IPS-NIHi11 (cell line): ENCODE measurements at regions not wholly inside any gene's neighbourhood (a gene's known extent, or its start where the extent isn't known, plus 50 kb on each side); places are given as distances from the start of the nearest gene placed in this dataset.
"Not testable (repeated sequence)": the region's sequence is repeated elsewhere in the genome, so short reads cannot be mapped to it uniquely, and the experiment has no call there.

Source experiments
- DNase-seq: peaks from one replicate; pipeline ENCODE4 v3.0.0; 2012; ENCODE audit warnings: mixed read lengths, low spot score

DNA sequence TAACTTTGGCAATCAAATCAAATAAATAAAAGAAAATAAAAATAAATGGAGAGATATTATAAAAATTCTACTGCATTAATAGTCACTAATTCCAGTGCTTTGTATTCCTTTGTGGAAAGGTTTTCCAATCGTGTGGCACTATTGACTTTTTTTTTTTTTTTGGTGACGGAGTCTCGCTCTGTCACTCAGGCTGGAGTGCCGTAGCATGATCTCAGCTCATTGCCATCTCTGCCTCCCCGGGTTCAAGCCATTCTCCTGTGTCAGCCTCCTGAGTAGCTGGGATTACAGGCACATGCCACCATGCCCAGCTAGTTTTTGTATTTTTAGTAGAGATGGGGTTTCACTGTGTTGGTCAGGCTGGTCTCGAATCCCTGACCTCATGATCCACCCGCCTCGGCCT lies 122.3 kb downstream of the HS3ST3B1 start:
- DNase-seq, result not testable (repeated sequence)

DNA sequence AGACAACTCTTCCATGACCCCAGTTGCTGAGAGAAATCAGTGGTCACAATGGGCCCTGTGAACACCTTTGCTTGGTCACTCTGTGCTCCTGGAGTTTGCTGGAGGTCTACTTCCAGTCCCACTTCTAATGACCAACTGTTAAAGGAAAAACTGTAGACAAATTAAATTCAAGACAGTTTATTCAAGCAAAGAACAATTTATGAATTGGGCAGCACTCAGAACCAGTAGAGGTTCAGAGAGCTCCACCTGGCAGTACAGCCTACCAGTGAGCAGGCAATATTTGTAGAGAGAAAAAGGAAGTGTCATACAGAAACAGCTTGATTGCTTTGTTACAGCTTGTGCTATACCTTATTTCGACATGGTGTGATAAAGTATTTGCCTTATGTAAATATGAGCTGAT lies 116.5 kb downstream of the HS3ST3B1 start:
- no peak for DNase-seq

DNA sequence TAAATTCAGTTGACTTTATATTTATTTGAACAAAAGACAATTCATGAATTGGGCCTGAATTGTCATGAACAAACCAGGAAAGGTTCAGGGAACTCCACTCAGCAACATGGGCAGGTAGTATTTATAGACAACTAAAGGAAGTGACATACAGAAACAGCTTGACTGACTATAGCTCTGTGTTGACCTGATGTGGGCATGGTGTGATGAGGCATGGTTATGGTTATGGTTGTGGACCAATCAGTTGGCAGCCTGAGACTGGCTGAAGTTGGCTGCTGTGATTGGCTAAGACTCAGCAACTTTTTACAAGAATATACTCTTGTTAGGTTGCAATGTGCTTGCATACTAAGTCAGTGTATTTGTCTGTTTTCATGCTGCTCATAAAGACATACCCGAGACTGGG lies 108.4 kb downstream of the HS3ST3B1 start:
- DNase-seq, result no peak

DNA sequence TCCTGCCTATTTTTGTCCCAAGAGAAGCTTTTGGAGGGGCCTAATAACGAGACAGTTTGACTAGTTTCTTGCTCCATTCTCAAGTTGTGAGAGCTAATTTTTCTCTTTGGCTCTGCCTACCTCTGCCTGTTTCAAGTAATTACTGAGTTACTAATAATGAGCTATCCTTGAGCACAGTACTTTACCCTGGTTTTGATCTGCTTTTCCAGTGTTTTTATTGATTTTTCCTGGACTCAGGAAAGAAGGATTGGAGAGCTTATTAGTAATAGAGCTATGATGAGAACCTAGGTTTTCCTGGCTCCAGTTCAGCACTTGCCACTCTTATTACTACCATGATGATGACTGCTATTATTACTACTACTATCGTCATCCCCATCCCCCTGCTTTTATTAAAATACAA lies 106.7 kb downstream of the HS3ST3B1 start:
- DNase-seq, result no peak

DNA sequence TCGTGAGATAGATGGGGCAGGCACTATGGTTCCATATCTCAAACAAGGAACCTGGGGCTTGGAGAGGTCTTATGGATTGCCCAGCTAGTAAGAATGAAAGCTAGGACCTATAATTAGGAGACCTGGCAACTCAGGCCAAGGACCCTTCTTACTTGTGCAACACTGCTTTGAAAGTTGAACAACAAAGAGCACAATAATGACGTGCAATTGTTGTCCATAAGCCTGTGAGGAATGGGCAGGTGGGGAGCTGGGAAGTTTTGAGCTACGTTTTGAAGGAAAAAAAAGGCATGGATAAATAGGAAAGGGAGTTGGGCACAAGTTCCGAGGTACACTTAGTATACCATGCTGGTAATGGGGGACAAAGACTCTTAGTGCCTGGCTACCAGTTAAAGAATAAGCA lies 104.3 kb downstream of the HS3ST3B1 start:
- DNase-seq, result no peak
